Gastroesophageal sphincter (tissue), 3 donors: ENCODE measurements at regions not wholly inside any gene's neighbourhood (a gene's known extent, or its start where the extent isn't known, plus 50 kb on each side); places are given as distances from the start of the nearest gene placed in this dataset.

Experiments
- CTCF ChIP-seq, 4 experiments: fragments of 200-600 bp in 2 of 4; fragments of 450-650 bp in 2 of 4; sonication (generic) in 1 of 4; IDR thresholded peaks; one replicate each; pipeline ENCODE4 v1.5.1; 2017 to 2019; ENCODE audit warnings: antibody characterized with exemption in 4 of 4, mild to moderate bottlenecking in 2 of 4, moderate library complexity in 2 of 4
- EP300 ChIP-seq: sonication (generic); formaldehyde crosslinking; IDR thresholded peaks from one replicate; pipeline ENCODE4 v1.6.1; 2017; ENCODE audit warnings: antibody characterized with exemption, mild to moderate bottlenecking
- POLR2A ChIP-seq, 2 donors: fragments of 450-650 bp; IDR thresholded peaks; one replicate each; pipeline ENCODE4 v1.6.1; 2017; ENCODE audit warnings: antibody characterized with exemption in 2 of 2, mild to moderate bottlenecking in 2 of 2, moderate library complexity in 1 of 2
- POLR2AphosphoS5 ChIP-seq: sonication (generic); formaldehyde crosslinking; IDR thresholded peaks from one replicate; pipeline ENCODE4 v1.6.1; 2017; ENCODE audit warnings: antibody characterized with exemption

- peak in 2 of 4 experiments; percentile 13 to 15 for TF ChIP-seq CTCF (IDR thresholded peaks at IDR 0.05)
- TF ChIP-seq POLR2A (IDR thresholded peaks at IDR 0.05), result no peak
- no peak for TF ChIP-seq POLR2AphosphoS5
- no peak for TF ChIP-seq EP300
Measured at GRCh38 chr5:113682497-113683136, 169.1 kb downstream of the YTHDC2 start.
